ENCODE measurements at regions not wholly inside any gene's neighbourhood (a gene's known extent, or its start where the extent isn't known, plus 50 kb on each side); places are given as distances from the start of the nearest gene placed in this dataset.

DNA sequence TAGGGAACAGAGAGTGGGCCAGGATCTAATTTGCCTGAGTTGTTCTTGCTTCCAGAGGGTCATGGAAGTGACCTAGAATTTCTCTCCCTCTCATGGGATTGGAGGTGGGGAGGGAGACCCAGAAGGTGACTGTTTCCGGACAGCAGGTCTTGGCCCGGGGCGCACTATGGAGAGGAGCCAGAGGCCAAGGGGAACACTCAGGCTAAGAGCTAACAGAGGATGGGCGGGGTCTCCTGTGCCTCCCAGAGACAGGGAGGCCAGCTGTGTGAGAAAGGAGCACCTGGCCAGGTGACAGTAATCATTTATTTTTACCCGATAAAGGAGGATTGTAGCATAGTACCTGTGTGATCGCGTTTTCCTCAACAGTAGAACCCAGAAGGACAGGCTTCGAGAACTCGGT lies 50.9 kb upstream of the ANKH start:
- TF ChIP-seq MAX (IDR thresholded peaks at IDR 0.05), result no peak
- no peak for TF ChIP-seq RAD21 (IDR thresholded peaks at IDR 0.05; ENCODE audit: low read depth)
- TF ChIP-seq, protein P1, sequence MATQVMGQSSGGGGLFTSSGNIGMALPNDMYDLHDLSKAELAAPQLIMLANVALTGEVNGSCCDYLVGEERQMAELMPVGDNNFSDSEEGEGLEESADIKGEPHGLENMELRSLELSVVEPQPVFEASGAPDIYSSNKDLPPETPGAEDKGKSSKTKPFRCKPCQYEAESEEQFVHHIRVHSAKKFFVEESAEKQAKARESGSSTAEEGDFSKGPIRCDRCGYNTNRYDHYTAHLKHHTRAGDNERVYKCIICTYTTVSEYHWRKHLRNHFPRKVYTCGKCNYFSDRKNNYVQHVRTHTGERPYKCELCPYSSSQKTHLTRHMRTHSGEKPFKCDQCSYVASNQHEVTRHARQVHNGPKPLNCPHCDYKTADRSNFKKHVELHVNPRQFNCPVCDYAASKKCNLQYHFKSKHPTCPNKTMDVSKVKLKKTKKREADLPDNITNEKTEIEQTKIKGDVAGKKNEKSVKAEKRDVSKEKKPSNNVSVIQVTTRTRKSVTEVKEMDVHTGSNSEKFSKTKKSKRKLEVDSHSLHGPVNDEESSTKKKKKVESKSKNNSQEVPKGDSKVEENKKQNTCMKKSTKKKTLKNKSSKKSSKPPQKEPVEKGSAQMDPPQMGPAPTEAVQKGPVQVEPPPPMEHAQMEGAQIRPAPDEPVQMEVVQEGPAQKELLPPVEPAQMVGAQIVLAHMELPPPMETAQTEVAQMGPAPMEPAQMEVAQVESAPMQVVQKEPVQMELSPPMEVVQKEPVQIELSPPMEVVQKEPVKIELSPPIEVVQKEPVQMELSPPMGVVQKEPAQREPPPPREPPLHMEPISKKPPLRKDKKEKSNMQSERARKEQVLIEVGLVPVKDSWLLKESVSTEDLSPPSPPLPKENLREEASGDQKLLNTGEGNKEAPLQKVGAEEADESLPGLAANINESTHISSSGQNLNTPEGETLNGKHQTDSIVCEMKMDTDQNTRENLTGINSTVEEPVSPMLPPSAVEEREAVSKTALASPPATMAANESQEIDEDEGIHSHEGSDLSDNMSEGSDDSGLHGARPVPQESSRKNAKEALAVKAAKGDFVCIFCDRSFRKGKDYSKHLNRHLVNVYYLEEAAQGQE (IDR thresholded peaks at IDR 0.05; ENCODE audit: low read depth), result no peak
- TF ChIP-seq CEBPB (IDR thresholded peaks at IDR 0.05), result no peak
- no peak for TF ChIP-seq TAF1 (IDR thresholded peaks at IDR 0.05; ENCODE audit: low read depth)

Measured in Ishikawa (cell line).